ENCODE measurements at regions not wholly inside any gene's neighbourhood (a gene's known extent, or its start where the extent isn't known, plus 50 kb on each side); places are given as distances from the start of the nearest gene placed in this dataset.

GRCh38 chr7:53420550-53420949, 385.1 kb downstream of the POM121L12 start:
- TF ChIP-seq CTCF (IDR thresholded peaks at IDR 0.05) (no peak), POLR2A (IDR thresholded peaks at IDR 0.05) (no peak)

Data from gastroesophageal sphincter (tissue), 3 donors.